ENCODE measurements at regions not wholly inside any gene's neighbourhood (a gene's known extent, or its start where the extent isn't known, plus 50 kb on each side); places are given as distances from the start of the nearest gene placed in this dataset.
"Not testable (repeated sequence)": the region's sequence is repeated elsewhere in the genome, so short reads cannot be mapped to it uniquely, and the experiment has no call there.

- no peak for DNase-seq (ENCODE audit: low read depth in 2 of 2)
These were observed 226.6 kb upstream of the EGLN3 start for GRCh38 chr14:34177466-34177865.

GRCh38 chr14:34175574-34175973 lies 224.7 kb upstream of the EGLN3 start:
- DNase-seq (ENCODE audit: low read depth in 2 of 2) = no peak

GRCh38 chr14:34174973-34175372 lies 224.1 kb upstream of the EGLN3 start:
- DNase-seq (ENCODE audit: low read depth in 2 of 2) = no peak

DNA sequence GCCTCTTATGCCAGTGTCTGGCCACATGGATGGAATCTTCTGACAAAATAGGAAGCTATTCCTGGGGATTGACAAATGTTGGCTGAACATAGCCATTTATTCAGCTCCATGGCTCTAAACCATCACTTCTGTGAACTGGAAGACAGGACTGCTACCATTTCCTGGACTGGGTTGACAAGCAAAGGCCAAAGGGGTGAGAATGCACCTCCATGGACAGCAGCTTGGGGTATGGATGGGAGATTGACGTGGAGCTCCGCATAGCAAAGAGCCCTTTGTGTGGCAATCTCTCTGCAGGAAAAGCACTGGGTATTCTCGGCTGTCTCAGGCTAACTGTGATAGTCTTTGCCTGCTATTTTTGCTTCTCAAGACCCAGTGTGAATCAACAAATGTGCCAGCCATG lies 223.0 kb upstream of the EGLN3 start:
- DNase-seq (ENCODE audit: low read depth in 2 of 2) = no peak

DNA sequence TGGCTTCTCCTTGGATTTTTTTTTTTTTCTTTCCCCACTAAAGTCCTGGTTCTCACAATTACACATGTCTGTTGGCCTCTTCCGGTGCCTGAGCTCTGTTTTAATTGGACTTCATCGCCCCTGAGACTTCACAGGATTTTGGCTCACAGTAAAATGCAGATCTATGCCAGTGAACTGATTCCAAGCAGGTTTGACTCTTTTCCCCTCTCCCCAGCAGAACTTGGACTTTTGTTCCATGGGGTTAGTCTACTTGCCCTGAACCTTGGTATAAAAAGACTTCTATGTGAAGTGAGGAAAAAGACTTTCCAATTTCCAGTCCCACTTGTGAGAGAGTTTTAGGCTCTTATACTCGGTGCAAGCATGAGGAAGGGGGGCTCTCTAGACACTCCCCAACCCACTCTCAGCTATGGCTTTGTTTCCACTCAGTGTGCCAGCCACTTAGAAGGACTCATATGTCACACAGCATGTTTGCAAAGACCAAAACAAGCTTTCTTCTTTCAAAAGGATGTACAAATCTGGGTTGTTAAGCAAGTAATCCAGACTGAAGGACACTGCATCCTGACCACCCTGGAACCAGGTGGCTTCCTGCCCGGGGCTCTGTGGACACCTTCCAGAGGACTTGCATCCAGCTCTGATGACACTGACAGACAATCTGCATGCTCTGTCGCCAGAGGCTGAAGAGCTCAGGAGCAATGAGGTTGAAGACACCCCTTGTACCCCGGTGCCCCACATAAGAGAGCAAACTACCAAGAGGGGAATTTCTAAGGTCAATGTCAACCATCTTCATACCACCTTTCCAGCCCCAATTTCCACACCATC lies 221.9 kb upstream of the EGLN3 start:
- no peak for DNase-seq (ENCODE audit: low read depth in 2 of 2)

DNA sequence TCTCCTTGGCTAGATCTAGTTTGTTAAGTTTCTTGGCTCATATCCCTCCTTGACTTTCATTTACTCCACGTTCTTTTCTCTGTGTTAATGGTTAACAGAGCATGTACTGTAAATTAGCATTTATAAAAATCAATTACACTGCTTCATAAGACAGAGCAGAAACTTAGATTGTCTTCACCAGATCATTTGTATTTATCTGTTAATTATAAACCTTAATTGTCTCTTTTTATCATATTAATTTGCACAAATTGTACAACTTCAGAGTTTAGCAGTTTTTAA lies 221.2 kb upstream of the EGLN3 start:
- no peak for DNase-seq (ENCODE audit: low read depth in 2 of 2)

DNA sequence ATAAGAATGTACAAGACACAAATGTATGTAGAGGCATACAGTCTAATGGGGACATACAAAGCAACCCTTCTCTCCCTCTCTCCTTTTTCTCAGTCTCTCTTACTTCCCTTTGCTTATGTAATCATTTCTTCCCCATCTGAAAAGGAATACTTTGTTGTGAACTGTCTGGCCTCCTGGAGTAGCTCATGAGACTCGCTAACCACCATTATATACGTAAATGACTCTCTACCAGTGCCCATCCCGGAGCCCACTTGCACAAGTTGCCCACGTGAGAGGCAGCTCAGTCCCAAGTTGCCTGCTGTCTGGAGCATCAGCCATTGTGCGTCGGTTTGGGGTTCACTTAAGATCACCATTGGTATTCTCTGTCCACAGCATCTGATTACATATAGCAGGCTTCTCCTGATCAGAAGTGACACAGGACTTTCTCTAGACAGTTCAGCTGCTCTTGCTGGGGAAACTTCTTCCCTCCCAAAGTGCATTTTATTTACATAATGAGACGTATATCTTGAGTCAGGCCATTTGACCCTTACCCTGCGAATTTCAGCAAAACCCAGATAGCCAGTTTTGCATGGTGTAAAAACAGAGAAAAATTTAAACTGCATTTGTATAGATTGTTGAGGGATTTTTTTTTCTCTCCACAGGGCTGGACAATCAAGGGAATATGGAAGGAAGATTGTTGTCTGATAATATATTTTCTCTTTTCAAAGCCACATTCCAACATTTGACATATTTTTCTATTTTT lies 220.7 kb upstream of the EGLN3 start:
- no peak for DNase-seq (ENCODE audit: low read depth in 2 of 2)

DNA sequence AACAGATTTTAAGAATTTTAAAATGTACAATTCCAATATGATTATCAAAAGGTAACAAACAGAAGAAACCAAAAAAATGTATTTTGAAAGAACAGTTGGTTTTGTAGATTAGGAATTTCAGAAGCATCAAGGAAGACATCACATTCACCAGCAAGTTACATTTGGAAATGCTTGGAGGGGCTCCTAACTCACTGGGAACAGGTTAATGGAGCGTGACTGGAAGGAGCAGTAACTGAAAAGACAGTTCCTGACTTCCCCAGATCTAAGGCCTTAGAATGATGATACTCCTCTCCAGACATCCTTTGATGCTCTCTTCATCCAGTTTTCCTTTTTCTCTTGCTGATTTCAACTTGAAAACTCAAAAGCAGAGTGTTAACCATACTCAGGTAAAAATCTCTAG lies 220.0 kb upstream of the EGLN3 start:
- DNase-seq (ENCODE audit: low read depth in 2 of 2) = no peak

DNA sequence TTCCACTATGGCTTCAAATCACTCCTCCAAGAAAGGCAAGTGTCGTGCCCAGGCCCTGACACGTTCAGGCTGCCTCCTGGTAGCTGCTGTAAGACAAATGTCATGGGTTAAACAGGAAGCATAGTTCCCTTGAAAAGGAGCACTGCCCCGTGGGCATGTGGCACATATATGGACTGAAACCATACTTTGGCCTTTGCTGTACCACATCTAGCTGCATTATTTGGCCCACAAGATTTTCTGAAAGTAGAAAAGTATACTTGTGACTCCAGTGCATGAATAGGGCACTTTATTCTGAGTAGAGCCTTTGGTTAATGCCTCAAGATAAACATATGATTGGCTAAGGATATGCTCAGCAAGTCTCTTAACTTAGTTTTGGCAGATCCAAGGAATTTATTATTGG lies 218.7 kb upstream of the EGLN3 start:
- DNase-seq (ENCODE audit: low read depth in 2 of 2) = no peak

- no peak for DNase-seq (ENCODE audit: low read depth in 2 of 2)
These were observed 217.8 kb upstream of the EGLN3 start for GRCh38 chr14:34168656-34169055.

- DNase-seq (ENCODE audit: low read depth in 2 of 2) = no peak
These were observed 215.0 kb upstream of the EGLN3 start for GRCh38 chr14:34165847-34166350.

DNA sequence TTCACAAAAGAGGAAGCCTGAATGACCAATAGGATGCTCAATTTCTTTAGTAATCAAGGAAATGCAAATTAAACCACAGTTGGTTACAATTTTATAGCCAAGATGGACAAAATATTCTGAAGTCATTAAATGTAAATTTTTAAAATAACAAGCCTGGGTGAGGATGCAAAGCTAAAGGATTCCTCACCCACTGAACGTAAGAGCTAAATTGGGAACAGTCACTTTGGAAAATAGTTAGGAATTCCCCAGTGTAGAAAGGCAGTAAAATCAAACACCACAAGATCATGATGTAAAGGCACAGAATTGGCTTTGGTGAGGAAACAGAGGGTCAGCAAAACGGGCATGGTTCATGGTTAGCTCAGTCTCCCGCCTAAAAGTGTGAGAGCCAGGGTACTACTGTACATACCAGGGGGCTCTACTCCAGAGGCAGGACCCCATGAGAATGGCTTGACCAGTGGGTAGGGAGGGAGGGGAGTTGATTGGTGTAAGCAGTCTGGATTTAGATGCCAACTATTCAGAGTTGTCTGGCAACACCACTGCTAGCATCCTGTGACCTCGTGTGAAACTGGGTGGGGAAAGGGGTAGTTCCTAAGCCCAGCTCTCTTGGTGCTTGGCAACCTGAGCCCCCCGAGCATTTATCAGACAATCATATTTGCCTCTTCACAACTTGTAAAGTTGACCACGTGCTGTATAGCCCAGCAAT lies 213.4 kb upstream of the EGLN3 start:
- DNase-seq (ENCODE audit: low read depth in 2 of 2) = no peak

GRCh38 chr14:34161351-34162082 lies 210.6 kb upstream of the EGLN3 start:
- DNase-seq (ENCODE audit: low read depth in 2 of 2) = no peak

DNA sequence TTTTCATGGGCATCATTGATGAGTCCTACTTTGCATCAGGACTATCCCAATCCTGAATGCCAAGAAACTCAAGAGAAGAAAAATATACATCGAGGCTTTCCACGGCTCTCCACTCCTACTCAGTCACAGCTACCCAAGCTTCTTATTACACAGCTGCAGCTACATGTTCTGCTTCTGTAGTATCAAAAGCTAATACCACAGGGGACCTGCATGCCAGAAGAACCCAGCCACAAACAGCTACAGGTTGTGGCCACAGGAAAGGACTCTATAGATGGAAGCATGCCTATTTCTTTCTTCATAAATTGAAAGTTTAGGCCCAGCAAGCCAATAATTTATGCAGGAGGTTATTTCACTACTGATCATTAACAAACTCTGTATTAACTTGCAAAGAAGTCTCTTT lies 209.7 kb upstream of the EGLN3 start:
- DNase-seq (ENCODE audit: low read depth in 2 of 2) = no peak

- DNase-seq (ENCODE audit: low read depth in 2 of 2) = no peak
These were observed 206.8 kb upstream of the EGLN3 start for GRCh38 chr14:34157651-34158050.

DNA sequence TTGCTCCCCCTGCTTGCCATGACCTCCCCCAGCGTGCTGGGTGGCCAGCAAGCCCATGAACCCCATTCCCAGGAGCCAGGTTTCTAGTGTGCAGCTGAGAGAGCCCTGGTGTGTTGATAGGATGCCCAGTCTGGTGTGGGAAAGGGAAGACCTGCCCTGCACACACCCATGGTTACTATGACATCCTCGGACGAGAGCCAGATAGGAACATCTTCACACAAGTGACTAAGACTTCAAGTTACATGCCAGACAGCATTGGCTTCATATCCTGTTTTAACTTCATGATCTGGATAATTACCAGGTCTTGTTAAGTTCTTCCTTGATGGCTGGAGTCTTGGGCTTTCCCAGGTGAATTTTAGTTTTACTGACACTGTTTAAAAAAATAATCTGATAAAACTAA lies 196.6 kb upstream of the EGLN3 start:
- DNase-seq (ENCODE audit: low read depth in 2 of 2) = no peak

DNA sequence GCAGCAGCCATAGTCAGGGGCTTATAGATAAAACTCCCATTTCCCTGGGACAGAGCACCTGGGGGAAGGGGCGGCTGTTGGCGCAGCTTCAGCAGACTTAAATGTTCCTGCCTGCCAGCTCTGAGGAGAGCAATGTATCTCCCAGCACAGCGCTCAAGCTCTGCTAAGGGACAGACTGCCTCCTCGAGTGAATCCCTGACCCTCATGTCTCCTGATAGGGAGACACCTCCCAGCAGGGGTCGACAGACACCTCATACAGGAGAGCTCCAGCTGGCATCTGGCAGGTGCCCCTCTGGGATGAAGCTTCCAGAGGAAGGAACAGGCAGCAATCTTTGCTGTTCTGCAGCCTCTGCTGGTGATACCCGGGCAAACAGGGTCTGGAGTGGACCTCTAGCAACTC lies 189.3 kb upstream of the EGLN3 start:
- DNase-seq (ENCODE audit: low read depth in 2 of 2) = not testable (repeated sequence)

- DNase-seq (ENCODE audit: low read depth in 2 of 2) = not testable (repeated sequence)
These were observed 188.6 kb upstream of the EGLN3 start for GRCh38 chr14:34139160-34140121.

- DNase-seq (ENCODE audit: low read depth in 2 of 2) = no peak
These were observed 187.3 kb upstream of the EGLN3 start for GRCh38 chr14:34138175-34138574.

GRCh38 chr14:34137001-34137745 lies 186.3 kb upstream of the EGLN3 start:
- no peak for DNase-seq (ENCODE audit: low read depth in 2 of 2)

Data from fibroblast of skin of left quadriceps (primary cell).